AG10803 (cell line): ENCODE measurements at regions not wholly inside any gene's neighbourhood (a gene's known extent, or its start where the extent isn't known, plus 50 kb on each side); places are given as distances from the start of the nearest gene placed in this dataset.

Experiments
- DNase-seq: peaks from one replicate; pipeline ENCODE4 v3.0.0; 2010; ENCODE audit warnings: low read depth
- H3K4me3 ChIP-seq: 2 replicates; pipeline ENCODE4 v1.5.1; 2011; ENCODE audit warnings: mild to moderate bottlenecking, low read length, control low read depth
- TF ChIP-seq, protein P1 (sequence below): conservative IDR thresholded peaks from 2 replicates; pipeline ENCODE4 v1.5.1; 2011; ENCODE audit warnings: mild to moderate bottlenecking, low read length, control low read depth, inconsistent platforms

- no peak for DNase-seq
- TF ChIP-seq, protein P1, sequence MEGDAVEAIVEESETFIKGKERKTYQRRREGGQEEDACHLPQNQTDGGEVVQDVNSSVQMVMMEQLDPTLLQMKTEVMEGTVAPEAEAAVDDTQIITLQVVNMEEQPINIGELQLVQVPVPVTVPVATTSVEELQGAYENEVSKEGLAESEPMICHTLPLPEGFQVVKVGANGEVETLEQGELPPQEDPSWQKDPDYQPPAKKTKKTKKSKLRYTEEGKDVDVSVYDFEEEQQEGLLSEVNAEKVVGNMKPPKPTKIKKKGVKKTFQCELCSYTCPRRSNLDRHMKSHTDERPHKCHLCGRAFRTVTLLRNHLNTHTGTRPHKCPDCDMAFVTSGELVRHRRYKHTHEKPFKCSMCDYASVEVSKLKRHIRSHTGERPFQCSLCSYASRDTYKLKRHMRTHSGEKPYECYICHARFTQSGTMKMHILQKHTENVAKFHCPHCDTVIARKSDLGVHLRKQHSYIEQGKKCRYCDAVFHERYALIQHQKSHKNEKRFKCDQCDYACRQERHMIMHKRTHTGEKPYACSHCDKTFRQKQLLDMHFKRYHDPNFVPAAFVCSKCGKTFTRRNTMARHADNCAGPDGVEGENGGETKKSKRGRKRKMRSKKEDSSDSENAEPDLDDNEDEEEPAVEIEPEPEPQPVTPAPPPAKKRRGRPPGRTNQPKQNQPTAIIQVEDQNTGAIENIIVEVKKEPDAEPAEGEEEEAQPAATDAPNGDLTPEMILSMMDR: no peak
- no peak overlapping the region for H3K4me3 ChIP-seq
Observed at GRCh38 chr9:12968093-12968492, 193.3 kb downstream of the LURAP1L start.

GRCh38 chr9:12972608-12973589, 198.1 kb downstream of the LURAP1L start:
- DNase-seq: no peak
- TF ChIP-seq, protein P1: no peak
- no peak overlapping the region for H3K4me3 ChIP-seq

DNA sequence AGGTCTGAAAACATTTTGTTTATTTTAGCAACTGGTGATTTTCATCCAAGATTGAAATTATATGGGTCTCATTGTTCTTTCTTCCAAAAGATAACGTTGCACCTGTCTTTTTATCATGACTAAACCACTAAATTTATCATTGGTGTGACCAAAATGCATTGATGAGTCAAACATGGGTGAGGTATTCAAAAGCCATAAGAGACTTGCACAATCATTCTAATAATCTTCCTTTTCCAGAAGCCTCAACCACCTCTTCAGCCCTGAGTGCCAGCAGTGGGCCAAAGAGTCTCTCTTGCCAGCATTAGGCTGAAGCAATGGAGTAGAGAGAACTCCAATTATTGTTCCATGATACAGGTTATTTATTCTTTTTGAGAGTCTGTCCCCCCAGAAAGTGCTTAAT, 198.9 kb downstream of the LURAP1L start:
- DNase-seq: no peak
- TF ChIP-seq, protein P1: no peak
- H3K4me3 ChIP-seq: no peak overlapping the region

- TF ChIP-seq, protein P1: no peak
- no peak for DNase-seq
- H3K4me3 ChIP-seq: no peak overlapping the region
Observed at GRCh38 chr9:12974671-12975070, 199.9 kb downstream of the LURAP1L start.

GRCh38 chr9:12975496-12975895, 200.7 kb downstream of the LURAP1L start:
- no peak overlapping the region for H3K4me3 ChIP-seq
- TF ChIP-seq, protein P1: no peak
- no peak for DNase-seq

DNA sequence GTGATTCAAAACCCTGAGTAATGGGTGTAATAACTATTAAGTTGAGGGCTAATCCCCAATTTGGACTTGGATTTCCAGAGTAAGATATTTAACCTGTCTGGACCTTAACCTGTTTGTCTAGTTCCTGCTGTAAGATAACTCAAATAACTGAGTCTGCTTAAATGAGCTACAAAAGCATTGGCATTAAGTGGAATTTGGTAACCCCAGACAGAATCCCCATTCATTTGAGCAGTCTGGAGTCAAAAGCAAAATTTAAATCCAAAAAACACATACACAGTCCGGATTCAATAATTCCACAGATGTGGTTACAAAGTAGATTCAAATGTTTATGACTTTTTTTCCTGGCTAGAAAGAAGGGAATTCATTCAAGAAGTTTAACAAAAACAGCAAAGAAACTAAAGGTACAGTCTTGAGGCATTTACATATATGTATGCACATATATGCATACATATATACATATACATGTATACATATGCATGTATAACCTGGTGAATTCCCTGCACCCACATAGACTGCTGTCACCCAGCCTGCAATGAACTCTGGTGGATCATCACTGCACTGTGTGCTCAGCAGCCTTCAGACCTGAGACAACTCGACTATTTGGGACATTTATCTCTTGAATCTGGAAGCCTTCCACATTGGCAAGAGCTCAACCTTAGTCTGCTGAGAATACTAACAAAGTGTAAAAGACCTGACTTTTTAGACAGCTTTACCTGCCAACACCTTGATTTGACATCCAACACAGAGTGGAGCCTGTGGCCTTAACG, 205.4 kb downstream of the LURAP1L start:
- TF ChIP-seq, protein P1: no peak
- no peak overlapping the region for H3K4me3 ChIP-seq
- DNase-seq: no peak
